Activated naive CD8-positive, alpha-beta T cell treated with anti-CD3 and anti-CD28 coated beads for 36 hours (primary cell): ENCODE measurements at regions not wholly inside any gene's neighbourhood (a gene's known extent, or its start where the extent isn't known, plus 50 kb on each side); places are given as distances from the start of the nearest gene placed in this dataset.

ENCODE experiments used
- DNase-seq: peaks from one replicate; pipeline ENCODE4 v3.0.0; 2021
- H3K27ac Mint-ChIP-seq: one replicate; pipeline ENCODE4 v1.8.0; 2022; ENCODE audit warnings: mild to moderate bottlenecking, moderate library complexity, mixed read lengths
- H3K27me3 Mint-ChIP-seq: one replicate; pipeline ENCODE4 v1.8.0; 2022; ENCODE audit warnings: mild to moderate bottlenecking, mixed read lengths
- H3K36me3 Mint-ChIP-seq: one replicate; pipeline ENCODE4 v1.8.0; 2021; ENCODE audit warnings: mild to moderate bottlenecking, mixed read lengths
- H3K4me1 Mint-ChIP-seq: one replicate; pipeline ENCODE4 v1.8.0; 2021; ENCODE audit warnings: mixed read lengths
- H3K4me3 Mint-ChIP-seq: one replicate; pipeline ENCODE4 v1.8.0; 2022; ENCODE audit warnings: mild to moderate bottlenecking, moderate library complexity, mixed read lengths
- H3K9me3 Mint-ChIP-seq: one replicate; pipeline ENCODE4 v1.8.0; 2022; ENCODE audit warnings: mixed read lengths

DNA sequence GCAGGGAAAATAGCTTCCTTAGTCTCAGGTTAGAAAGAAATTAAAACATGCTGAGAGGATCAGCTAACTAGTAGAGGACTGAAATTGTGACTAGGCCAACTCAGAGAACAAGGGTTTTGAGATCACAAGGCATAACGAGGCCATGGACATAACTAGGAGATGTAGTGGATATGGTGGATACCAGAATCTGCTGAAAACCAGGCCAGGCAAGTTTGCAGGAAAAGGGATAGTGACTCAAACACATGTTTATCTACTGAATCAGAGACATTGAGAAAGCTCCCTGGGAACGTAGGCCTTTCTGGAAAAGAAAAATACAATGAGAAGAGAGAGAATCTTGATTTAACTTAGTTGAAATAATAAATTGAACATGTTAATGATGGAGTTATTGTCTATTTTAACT, 326.5 kb upstream of the GBE1 start:
- Mint-ChIP-seq H3K9me3 (peaks cover 3% of the 10 kb centered on the region), H3K36me3 (no peaks in the 10 kb centered on the region), H3K27ac (no peak overlapping the region), H3K4me1 (no peaks in the 10 kb centered on the region), H3K4me3 (no peak overlapping the region), H3K27me3 (peaks cover 3% of the 10 kb centered on the region)
- DNase-seq = no peak

GRCh38 chr3:82085851-82086475, 324.5 kb upstream of the GBE1 start:
- no peaks in the 10 kb centered on the region for H3K36me3 Mint-ChIP-seq
- H3K4me1 Mint-ChIP-seq = no peaks in the 10 kb centered on the region
- no peak overlapping the region for H3K27ac Mint-ChIP-seq
- H3K27me3 Mint-ChIP-seq = peaks cover 3% of the 10 kb centered on the region
- no peak for DNase-seq
- no peaks in the 10 kb centered on the region for H3K9me3 Mint-ChIP-seq
- H3K4me3 Mint-ChIP-seq = no peak overlapping the region

GRCh38 chr3:82085356-82085755, 323.9 kb upstream of the GBE1 start:
- Mint-ChIP-seq H3K27ac (no peak overlapping the region), H3K27me3 (peaks cover 3% of the 10 kb centered on the region), H3K9me3 (no peaks in the 10 kb centered on the region), H3K36me3 (no peaks in the 10 kb centered on the region), H3K4me1 (no peaks in the 10 kb centered on the region), H3K4me3 (no peak overlapping the region)
- no peak for DNase-seq

GRCh38 chr3:82084824-82085223, 323.4 kb upstream of the GBE1 start:
- no peaks in the 10 kb centered on the region for H3K4me1 Mint-ChIP-seq
- H3K9me3 Mint-ChIP-seq = no peaks in the 10 kb centered on the region
- peaks cover 3% of the 10 kb centered on the region for H3K27me3 Mint-ChIP-seq
- H3K27ac Mint-ChIP-seq = no peak overlapping the region
- H3K4me3 Mint-ChIP-seq = no peak overlapping the region
- no peak for DNase-seq
- no peaks in the 10 kb centered on the region for H3K36me3 Mint-ChIP-seq

GRCh38 chr3:82082796-82083195, 321.4 kb upstream of the GBE1 start:
- Mint-ChIP-seq H3K9me3 (no peaks in the 10 kb centered on the region), H3K36me3 (no peaks in the 10 kb centered on the region), H3K4me3 (no peak overlapping the region), H3K27ac (no peak overlapping the region), H3K27me3 (peaks cover 3% of the 10 kb centered on the region), H3K4me1 (no peaks in the 10 kb centered on the region)
- no peak for DNase-seq

DNA sequence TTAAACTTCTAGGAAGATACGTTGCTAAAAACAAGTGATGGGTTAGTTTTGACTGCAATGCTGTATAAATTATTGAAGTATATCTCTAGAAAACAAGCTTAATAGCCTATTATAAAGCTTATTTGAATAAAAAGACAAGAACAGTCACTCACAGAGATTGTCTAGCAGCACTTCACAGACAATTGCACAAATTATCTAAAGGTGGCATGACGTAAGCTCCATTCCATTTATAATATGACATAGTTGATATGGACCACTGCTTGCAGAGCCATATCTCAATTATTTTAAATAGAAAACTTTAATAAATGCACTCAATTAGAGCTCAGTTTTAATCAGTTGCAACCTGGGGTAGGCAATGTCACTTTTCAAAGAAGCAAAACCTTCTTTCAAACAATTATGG, 319.9 kb upstream of the GBE1 start:
- no peaks in the 10 kb centered on the region for H3K9me3 Mint-ChIP-seq
- H3K36me3 Mint-ChIP-seq = no peaks in the 10 kb centered on the region
- DNase-seq = no peak
- H3K4me3 Mint-ChIP-seq = no peak overlapping the region
- H3K27ac Mint-ChIP-seq = no peak overlapping the region
- H3K27me3 Mint-ChIP-seq = peaks cover 3% of the 10 kb centered on the region
- no peaks in the 10 kb centered on the region for H3K4me1 Mint-ChIP-seq

DNA sequence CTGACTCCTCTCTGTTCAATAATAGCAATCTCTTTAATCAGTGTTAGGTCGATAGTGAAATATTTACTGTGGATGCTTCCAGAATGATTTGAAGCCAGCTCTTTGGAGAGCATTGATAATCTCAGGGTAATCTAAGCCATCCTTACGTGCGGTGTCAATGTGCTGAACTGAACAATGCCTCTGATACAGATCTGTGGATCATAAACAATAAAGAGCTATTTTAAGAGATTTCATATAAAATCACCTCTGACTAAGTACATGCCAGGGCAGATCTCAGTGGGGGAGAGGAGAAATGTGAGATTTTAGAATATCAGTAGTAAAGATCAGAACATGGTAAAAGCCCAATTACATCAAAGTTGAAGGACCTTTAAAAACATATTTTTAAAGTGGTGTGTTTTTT, 319.3 kb upstream of the GBE1 start:
- H3K36me3 Mint-ChIP-seq = no peaks in the 10 kb centered on the region
- H3K4me1 Mint-ChIP-seq = no peaks in the 10 kb centered on the region
- peaks cover 3% of the 10 kb centered on the region for H3K27me3 Mint-ChIP-seq
- H3K27ac Mint-ChIP-seq = no peak overlapping the region
- H3K4me3 Mint-ChIP-seq = no peak overlapping the region
- DNase-seq = no peak
- H3K9me3 Mint-ChIP-seq = no peaks in the 10 kb centered on the region

DNA sequence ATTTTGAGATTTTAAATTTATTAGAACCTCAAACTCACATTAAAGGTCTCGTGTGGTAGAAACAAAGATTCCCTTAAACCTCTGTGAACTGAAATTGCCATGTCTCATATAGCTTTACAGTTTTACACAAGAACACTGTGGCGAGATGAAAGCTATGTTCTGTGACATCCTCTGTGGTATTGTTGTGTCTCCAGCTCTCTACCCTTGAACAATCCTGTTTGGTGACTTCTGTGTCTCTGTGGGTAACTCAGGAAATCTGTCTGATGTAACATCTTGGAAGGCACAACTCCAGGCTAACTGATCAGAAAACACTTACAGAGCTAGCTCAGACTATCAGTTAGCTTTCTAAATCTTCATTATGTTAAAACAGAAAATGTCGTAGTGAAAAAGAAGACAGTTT, 318.8 kb upstream of the GBE1 start:
- no peak overlapping the region for H3K27ac Mint-ChIP-seq

GRCh38 chr3:82079335-82079890, 318.0 kb upstream of the GBE1 start:
- no peak for DNase-seq
- Mint-ChIP-seq H3K4me3 (no peak overlapping the region), H3K36me3 (no peaks in the 10 kb centered on the region), H3K27ac (no peak overlapping the region), H3K4me1 (no peaks in the 10 kb centered on the region), H3K9me3 (no peaks in the 10 kb centered on the region), H3K27me3 (no peaks in the 10 kb centered on the region)

More for the DNA sequence above, 318.8 kb upstream of the GBE1 start:
- H3K36me3 Mint-ChIP-seq = no peaks in the 10 kb centered on the region
- H3K27me3 Mint-ChIP-seq = peaks cover 2% of the 10 kb centered on the region
- no peak overlapping the region for H3K4me3 Mint-ChIP-seq
- DNase-seq = no peak
- no peaks in the 10 kb centered on the region for H3K4me1 Mint-ChIP-seq
- no peaks in the 10 kb centered on the region for H3K9me3 Mint-ChIP-seq

- Mint-ChIP-seq H3K27ac (no peak overlapping the region), H3K4me3 (no peak overlapping the region), H3K4me1 (no peaks in the 10 kb centered on the region), H3K27me3 (no peaks in the 10 kb centered on the region), H3K9me3 (no peaks in the 10 kb centered on the region), H3K36me3 (no peaks in the 10 kb centered on the region)
- no peak for DNase-seq
Measured at GRCh38 chr3:82078246-82078645, 316.8 kb upstream of the GBE1 start.

- H3K27me3 Mint-ChIP-seq = no peaks in the 10 kb centered on the region
- no peak for DNase-seq
- no peak overlapping the region for H3K4me3 Mint-ChIP-seq
- no peaks in the 10 kb centered on the region for H3K36me3 Mint-ChIP-seq
- H3K27ac Mint-ChIP-seq = no peak overlapping the region
- H3K9me3 Mint-ChIP-seq = no peaks in the 10 kb centered on the region
- no peaks in the 10 kb centered on the region for H3K4me1 Mint-ChIP-seq
Measured at GRCh38 chr3:82067420-82067819, 306.0 kb upstream of the GBE1 start.

- Mint-ChIP-seq H3K27me3 (no peaks in the 10 kb centered on the region), H3K4me3 (no peak overlapping the region), H3K27ac (no peak overlapping the region), H3K9me3 (no peaks in the 10 kb centered on the region), H3K4me1 (no peaks in the 10 kb centered on the region), H3K36me3 (no peaks in the 10 kb centered on the region)
- no peak for DNase-seq
Measured at GRCh38 chr3:82058809-82059208, 297.4 kb upstream of the GBE1 start.

GRCh38 chr3:82055792-82056191, 294.3 kb upstream of the GBE1 start:
- Mint-ChIP-seq H3K27ac (no peak overlapping the region), H3K36me3 (no peaks in the 10 kb centered on the region), H3K27me3 (no peaks in the 10 kb centered on the region), H3K9me3 (no peaks in the 10 kb centered on the region), H3K4me1 (no peaks in the 10 kb centered on the region), H3K4me3 (no peak overlapping the region)
- no peak for DNase-seq

DNA sequence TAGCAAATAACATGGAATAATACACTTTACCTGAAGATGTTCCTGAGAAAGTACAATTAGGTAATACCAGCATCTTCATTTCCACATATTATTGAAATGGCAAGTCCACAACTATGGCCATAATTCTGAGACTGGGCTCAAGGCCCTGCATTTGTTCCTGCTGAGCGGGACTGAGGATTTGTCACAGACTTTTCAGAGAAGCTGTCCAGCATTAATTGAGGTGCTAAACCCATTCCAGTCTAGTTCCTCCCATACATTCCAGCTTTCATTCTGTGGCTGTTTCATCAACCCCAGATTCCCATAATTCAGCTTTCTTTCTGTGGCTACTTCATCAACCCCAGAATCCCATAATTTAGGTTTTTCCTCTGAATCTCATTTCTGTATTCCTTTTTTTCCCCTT, 293.4 kb upstream of the GBE1 start:
- no peak for DNase-seq
- H3K4me1 Mint-ChIP-seq = no peaks in the 10 kb centered on the region
- H3K9me3 Mint-ChIP-seq = no peaks in the 10 kb centered on the region
- H3K4me3 Mint-ChIP-seq = no peak overlapping the region
- H3K27me3 Mint-ChIP-seq = no peaks in the 10 kb centered on the region
- no peak overlapping the region for H3K27ac Mint-ChIP-seq
- H3K36me3 Mint-ChIP-seq = no peaks in the 10 kb centered on the region

DNA sequence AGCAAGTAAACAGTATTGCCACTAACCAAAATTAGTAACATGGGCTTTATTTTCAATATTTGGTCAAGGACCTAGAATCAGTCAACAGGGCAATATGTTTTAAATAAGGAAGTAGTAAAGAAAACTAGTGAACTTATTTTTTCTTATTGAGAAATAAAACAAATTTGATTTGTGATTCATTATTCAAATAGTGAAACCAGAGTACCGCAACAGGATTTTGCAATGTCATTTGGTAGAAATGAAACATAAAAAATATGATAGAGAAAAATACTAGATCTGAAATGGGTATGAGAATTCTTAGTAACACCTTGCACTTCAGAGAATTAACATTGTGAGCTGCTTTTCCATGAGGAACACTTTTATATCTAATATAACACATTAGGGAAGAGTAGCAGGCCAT, 291.8 kb upstream of the GBE1 start:
- H3K36me3 Mint-ChIP-seq = no peaks in the 10 kb centered on the region
- H3K4me1 Mint-ChIP-seq = no peaks in the 10 kb centered on the region
- no peaks in the 10 kb centered on the region for H3K27me3 Mint-ChIP-seq
- H3K9me3 Mint-ChIP-seq = no peaks in the 10 kb centered on the region
- no peak overlapping the region for H3K27ac Mint-ChIP-seq
- H3K4me3 Mint-ChIP-seq = no peak overlapping the region
- no peak for DNase-seq

DNA sequence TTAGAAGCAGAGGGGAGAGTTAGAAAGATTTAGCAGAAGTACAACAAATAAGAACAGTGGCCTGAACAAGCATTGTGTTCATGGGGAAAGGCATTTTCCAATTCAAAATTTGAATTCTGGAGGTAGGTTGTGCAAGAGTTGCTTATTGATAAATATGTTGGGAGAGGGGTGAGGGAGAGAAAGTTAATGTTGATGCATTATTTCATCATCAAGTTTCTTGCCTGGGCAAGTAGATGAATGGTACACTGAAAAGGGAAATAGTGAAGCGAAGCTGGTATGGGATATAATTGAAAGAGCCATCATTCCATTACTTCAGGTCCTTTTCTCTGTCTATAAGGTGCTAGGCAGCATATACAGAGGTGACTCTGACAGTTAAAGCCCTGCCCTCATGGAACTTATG, 288.9 kb upstream of the GBE1 start:
- Mint-ChIP-seq H3K9me3 (no peaks in the 10 kb centered on the region), H3K4me3 (no peak overlapping the region), H3K27me3 (no peaks in the 10 kb centered on the region), H3K4me1 (no peaks in the 10 kb centered on the region), H3K27ac (no peak overlapping the region), H3K36me3 (no peaks in the 10 kb centered on the region)
- DNase-seq = no peak
